SH-SY5Y (cell line): ENCODE measurements at regions not wholly inside any gene's neighbourhood (a gene's known extent, or its start where the extent isn't known, plus 50 kb on each side); places are given as distances from the start of the nearest gene placed in this dataset.

ENCODE experiments used
- GATA2 ChIP-seq: IDR thresholded peaks from 2 replicates; pipeline ENCODE4 v1.6.1; 2011; ENCODE audit warnings: mild to moderate bottlenecking, low read depth, low read length
- GATA3 ChIP-seq: IDR thresholded peaks from 2 replicates; pipeline ENCODE4 v1.6.1; 2011; ENCODE audit warnings: low read depth, mild to moderate bottlenecking, low read length, moderate library complexity

DNA sequence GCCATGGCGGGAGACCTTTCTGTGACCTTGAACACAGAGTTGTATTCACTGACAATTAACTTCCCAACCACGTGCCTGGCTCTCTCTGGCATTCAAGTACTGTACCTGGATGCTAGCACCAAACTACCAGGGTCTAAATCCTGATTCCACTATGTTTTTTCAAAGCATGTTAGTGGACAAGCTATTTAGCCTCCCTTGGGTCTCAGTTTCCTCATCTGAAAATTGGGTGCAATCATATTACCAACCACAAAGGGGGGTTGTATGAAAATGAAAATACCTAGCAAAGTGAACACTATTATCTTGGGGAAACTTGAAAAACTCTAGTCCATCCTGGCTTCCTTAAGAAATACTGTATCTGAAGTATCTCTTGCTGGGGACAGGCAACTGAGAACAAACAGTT is 308.7 kb upstream of the SGK1 start:
- TF ChIP-seq GATA3 (no peak), GATA2 (no peak)

DNA sequence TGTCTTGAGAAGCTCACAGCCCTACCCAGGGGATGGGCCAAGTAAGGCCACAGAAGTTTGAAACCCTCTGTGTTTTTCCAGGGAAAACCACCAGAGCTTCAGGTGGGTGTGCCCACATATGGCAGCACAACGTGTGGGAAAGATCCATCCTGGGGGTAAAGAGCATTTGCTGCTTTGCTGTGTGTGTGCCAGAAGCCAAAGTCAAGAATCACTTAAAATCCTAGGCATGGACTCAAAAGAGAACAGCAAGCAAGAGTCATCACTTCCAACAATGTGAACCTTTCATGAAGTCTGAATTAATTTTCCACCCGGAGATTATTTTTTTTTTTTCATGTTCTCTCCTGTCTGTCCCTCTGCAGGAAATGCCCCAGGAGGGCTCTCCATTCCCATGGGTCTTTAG is 308.2 kb upstream of the SGK1 start:
- TF ChIP-seq GATA2 (no peak), GATA3 (no peak)

DNA sequence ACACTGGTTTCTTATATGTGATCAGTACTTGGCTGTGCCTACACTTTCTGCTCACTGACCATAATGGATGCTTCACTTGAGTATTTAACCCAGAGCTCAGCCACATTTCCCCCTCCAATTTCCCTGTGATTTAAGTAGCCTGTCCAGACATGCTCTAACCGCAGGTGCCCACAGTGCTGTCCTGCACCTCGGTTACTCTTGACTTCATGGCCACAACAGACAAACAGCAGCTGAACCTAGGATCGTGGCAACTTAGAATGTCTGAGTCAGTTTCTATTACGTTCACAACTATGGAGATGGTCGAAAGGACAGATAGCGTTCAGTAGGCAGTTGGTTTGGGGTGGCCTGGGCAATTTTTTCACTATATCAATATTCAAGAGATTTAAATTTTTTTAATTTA is 306.9 kb upstream of the SGK1 start:
- TF ChIP-seq GATA3 (no peak), GATA2 (no peak)

DNA sequence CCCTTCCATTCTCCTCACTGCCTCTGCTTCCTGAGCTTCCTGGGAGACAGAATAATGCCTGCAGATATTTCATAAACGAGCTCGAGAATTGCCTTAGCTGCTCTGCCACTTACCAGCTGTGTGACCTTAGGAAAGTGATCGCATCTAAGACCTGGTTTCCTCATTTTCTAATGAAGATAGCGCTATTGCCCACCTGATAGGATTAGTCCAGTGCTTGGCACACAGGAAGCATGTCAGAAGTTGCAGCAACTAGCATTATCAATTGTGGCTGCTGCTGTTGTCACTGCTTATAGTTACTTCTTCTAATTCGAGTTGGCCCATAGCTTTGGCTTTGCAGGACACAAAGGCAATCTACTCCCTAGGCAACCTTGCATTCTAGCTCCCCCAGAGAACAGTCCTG is 305.5 kb upstream of the SGK1 start:
- TF ChIP-seq GATA3 = no peak
- TF ChIP-seq GATA2 = no peak

DNA sequence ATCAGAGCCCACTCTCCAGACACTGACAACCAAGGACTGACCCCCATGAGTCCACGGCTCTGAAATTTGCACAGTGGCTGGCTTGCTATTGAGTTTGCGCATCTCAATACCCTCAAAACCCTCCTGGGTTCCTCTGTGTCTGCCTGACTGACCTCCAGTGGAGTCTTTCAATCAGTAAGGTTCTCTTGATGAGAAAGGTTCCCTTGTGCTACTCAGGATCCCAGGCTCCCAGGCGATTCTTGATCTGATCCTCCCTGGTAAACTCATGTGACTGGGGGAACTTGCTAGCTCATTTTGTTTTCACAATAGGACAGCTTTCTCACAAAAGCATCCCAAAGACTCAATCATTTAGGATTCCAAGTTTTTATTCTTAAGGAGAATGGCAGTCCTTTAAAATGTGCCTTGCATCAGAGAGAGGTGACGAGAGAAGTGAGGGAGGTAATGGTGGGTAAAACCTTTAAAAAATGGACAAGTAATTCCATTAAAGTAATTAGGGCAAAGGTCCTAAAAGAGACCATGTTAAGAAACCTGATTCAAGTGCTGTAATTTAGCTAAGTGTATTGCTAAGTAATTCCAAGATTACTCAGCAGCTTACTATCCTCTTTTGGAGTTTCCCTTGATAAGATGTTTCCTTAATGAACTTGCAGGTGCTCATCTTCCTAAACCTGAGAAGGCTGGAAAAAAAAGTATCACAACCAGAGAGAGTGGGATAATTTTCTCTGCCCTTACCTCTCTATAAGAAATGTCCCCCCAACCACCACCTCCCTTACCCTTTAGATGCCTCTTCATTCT is 304.7 kb upstream of the SGK1 start:
- TF ChIP-seq GATA2 (no peak), GATA3 (no peak)

DNA sequence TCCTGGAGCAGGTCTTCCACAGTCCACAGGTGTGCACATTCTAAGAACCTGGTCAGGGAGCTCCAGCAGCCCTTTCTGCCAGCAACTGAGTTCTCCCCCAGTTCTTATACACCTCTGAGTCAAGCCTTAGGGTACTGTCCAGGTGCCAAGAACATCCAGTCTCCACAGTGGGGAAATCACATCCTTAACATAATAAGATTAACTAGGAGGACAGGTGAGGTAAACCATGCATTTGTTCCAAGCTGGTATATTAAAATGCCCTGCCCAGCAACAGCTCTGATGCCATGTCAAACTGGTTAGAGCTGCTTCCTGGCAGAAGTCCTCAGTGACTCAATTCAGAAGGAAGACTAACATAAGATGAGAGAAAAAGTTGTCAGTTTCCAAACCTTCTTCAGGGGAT is 303.9 kb upstream of the SGK1 start:
- TF ChIP-seq GATA3 = no peak
- no peak for TF ChIP-seq GATA2

DNA sequence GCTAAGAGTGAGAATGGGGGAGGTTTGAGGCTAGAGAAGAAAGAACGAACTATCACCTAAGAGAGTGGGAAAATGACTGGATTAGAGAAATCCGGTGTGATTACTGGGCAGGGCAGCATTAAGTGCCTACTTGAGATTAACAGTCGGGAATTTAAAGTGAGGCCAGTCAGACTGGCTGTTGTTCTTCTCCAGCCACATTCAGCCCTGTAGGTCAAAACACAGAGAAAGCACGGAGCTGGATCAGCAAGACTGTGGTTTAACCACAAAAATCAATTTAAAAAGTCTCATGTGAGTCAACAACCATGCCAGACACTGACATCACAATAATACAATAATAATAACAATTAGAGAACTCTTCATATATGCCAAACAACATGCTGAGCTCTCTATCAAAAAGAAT is 301.9 kb upstream of the SGK1 start:
- TF ChIP-seq GATA3 = no peak
- no peak for TF ChIP-seq GATA2

DNA sequence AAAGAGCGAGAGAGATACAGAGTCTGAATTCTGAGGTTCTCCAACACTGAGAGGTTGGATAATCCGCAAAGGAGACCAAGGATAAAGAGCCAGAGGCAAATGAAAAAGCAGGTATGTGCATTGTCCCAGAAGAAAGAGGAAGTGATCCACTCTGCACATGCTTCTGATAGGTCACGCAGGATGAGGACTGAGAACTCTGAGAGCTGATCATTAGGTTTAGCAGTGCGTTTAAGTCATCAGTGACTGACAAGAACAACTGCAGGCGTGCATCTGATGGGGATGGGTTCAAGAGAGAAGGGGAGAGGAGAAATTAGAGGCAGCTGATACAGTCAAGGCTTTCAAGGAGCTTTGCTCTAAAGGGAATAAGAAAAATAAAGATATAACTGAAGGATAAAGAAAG is 301.2 kb upstream of the SGK1 start:
- no peak for TF ChIP-seq GATA2
- no peak for TF ChIP-seq GATA3

DNA sequence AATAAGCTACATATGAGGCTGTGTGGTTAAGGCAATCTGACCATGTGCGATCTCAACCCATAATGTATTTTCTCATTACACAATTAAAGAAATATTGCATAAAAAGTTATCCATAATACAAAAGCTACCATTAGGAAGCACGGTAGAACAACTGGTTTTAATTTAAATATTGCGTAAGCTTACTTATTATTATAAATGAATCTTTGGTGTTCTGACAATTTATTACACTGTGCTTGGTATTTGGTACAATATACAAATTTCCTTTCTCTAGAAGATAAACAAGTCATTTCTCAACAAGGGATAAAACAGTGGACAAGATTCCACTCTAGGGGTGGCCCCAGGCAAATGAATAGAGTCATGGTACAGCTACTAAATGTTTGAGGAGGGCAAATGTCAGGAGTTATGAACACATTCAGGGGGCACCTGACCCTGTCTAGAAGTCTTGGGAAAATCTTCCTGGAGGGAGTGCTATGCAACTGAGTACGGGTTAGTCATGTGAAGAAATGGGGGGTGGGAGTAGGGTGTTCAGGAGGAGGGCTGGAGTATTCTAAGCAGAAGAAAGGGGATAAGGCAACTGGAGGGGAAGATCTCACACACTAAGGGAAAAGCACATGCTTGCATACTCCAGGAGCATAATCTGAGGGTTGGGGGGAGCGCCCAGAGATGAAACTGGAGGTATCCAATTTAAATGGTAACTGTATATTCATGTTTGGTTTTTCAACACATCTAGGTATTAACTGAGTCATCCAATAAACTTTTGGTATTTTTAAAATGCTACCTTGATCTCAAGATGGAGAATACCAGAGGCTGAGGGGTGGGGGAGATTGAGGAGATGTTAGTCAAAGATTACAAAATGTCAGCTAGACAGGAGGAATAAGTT is 296.9 kb upstream of the SGK1 start:
- TF ChIP-seq GATA2 (no peak), GATA3 (no peak)

DNA sequence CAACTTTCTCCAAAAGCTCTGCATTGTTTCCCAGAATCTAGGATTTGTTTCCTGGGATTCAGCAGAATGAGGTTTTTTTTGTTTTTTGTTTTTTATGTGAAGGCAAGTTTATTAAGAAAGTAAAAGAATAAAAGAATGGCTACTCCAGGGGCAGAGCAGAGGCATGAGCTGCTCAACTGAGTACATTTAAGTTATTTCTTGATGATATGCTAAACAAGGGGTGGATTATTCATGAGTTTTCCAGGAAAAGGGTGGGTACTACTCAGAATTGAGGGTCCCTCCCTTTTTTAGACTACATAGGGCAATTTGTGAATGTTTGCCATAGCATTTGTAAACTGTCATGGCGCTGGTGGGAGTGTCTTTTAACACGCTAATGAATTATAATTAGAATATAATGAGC is 292.5 kb upstream of the SGK1 start:
- no peak for TF ChIP-seq GATA3
- TF ChIP-seq GATA2 = no peak

DNA sequence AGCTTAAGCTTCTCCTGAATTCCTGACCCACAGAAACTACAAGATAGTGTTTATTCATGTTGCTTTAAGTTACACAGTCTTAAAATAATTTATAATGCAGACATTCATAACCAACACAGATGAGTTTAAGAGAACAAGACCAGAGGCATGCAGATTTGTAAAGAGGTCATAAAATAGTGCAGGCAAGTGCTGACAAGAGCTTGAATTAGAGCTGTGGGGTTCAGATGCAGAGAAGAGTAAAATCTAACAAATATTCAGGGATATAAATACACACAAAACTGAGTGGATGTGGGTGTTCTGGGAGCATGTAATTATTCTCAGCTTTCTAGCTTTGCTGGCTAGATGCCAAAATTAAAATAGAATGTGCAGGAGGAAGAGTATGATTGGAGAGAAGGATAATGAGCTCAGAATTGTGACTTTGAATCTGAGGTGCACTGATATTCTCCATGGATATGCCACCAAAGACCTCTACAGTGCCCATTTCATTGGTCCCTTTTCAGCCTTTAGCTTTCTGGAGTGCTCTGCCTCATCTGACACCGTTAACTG is 291.9 kb upstream of the SGK1 start:
- TF ChIP-seq GATA2 (no peak), GATA3 (no peak)

DNA sequence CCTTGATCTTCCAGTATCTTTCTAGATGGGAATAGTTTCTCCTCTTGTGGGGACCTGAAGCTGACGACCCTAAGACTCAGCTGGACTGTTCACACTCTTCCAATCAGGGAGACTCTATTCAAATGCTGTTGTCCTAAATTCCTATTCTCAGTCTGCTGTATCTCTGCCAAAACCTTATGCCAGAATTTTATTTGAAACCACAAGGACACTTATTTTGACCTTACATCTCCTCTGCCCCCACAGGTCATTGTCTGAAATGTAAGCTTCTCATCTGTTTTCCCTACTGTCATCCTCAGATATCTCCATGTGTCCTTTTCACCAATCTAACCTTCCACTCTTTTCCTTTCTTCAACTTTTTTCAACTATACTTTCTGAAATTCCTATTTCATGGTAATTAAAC is 289.5 kb upstream of the SGK1 start:
- TF ChIP-seq GATA3 (no peak), GATA2 (no peak)

DNA sequence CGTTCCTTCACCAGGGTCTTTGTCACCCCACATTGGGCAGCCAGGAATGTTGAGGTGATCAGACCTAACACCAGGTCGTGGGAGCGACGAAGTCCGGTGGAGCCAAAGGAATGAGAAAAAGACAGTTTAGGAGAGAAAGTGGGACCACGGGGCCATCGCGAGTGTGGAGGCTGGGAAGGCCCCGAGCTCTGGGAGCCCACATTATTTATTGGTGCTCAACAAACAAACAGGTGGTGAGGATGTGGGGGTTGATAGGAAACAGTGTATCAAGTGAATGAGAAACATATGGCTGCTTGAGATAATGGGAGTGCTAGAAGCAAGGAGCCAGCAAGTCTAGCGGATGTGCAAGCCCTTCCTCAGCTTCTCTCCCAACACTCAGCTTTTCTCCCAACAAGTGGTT is 287.1 kb upstream of the SGK1 start:
- no peak for TF ChIP-seq GATA3
- TF ChIP-seq GATA2 = no peak

DNA sequence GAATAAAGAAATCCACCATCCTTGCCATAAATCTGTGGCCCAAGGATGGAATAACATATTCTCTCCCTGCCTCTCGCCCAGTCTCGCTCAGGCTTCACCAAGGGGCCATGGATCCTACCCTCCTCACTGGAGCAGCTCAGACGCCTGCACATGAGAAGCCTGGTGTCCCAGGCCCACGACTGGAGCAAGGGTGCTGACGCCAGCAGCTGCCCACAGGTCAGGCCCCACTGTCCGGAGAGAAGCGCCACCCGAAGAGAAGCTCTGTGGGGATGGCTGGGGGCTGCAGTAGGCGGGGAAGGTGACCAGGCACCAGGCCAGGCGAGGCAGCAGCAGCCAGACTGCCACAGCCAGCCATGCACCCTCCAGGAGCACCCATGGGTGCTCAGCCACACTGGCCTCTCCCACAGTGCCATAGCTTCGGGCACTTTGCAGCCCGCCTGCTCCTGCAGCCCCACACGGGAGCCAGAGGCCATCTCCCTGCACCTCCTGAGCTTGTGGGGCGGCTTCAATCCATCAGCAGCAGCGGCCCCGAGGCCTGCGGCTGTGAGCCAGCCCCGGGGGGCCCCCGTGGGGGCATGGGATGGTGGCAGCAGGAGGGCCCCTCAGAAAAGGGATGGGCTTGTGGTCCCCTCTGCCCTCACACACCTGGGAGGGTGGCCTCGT is 286.2 kb upstream of the SGK1 start:
- TF ChIP-seq GATA3 = no peak
- no peak for TF ChIP-seq GATA2
